Upper lobe of left lung (tissue), 6 donors: ENCODE measurements at regions not wholly inside any gene's neighbourhood (a gene's known extent, or its start where the extent isn't known, plus 50 kb on each side); places are given as distances from the start of the nearest gene placed in this dataset.

Source experiments
- ATAC-seq, 2 donors: fragments of 200-7000 bp; cut with Tn5 transposase; one replicate each; pipeline ENCODE4 v1.9.1; 2022; ENCODE audit warnings: mild to moderate bottlenecking in 2 of 2, moderate library complexity in 2 of 2; ENCODE audit not compliant: low FRiP score in 2 of 2
- DNase-seq, 2 donors: peaks; one replicate each; pipeline ENCODE4 v3.0.0-alpha.2; 2019 to 2020
- H3K27ac ChIP-seq, 4 donors: fragments of 200-600 bp; sonication (generic); one replicate each; pipeline ENCODE4 v1.5.1; 2016 to 2019
- H3K27me3 ChIP-seq, 4 donors: fragments of 200-600 bp; sonication (generic); one replicate each; pipeline ENCODE4 v1.5.1; 2017 to 2019
- H3K36me3 ChIP-seq, 4 donors: fragments of 200-600 bp; sonication (generic); one replicate each; pipeline ENCODE4 v1.5.1; 2016 to 2019
- H3K4me1 ChIP-seq, 4 donors: fragments of 200-600 bp; sonication (generic); one replicate each; pipeline ENCODE4 v1.5.1; 2018 to 2019
- H3K4me3 ChIP-seq, 4 donors: fragments of 200-600 bp; sonication (generic); one replicate each; pipeline ENCODE4 v1.5.1; 2017 to 2019; ENCODE audit warnings: mild to moderate bottlenecking in 2 of 4, moderate library complexity in 1 of 4
- H3K9me3 ChIP-seq, 4 donors: fragments of 200-600 bp; sonication (generic); one replicate each; pipeline ENCODE4 v1.5.1; 2018 to 2019
- EP300 ChIP-seq, 4 donors: sonication (generic); formaldehyde crosslinking; IDR thresholded peaks; one replicate each; pipeline ENCODE4 v1.5.1; 2017; ENCODE audit warnings: antibody characterized with exemption in 4 of 4, control low read depth in 2 of 4
- POLR2A ChIP-seq, 4 donors: fragments of 450-650 bp; IDR thresholded peaks; one replicate each; pipeline ENCODE4 v1.5.1; 2016 to 2017; ENCODE audit warnings: antibody characterized with exemption in 4 of 4, mild to moderate bottlenecking in 2 of 4
- POLR2AphosphoS5 ChIP-seq, 2 donors: sonication (generic); formaldehyde crosslinking; IDR thresholded peaks; one replicate each; pipeline ENCODE4 v1.5.1; 2017; ENCODE audit warnings: antibody characterized with exemption in 2 of 2
- WGBS, 2 donors: methylation state at CpG; one replicate each; pipeline ENCODE4 v1.1.5; 2017 to 2018; 5-methylcytosine and 5-hydroxymethylcytosine counted together
- TF ChIP-seq, protein P1 (sequence below), 6 experiments: fragments of 450-650 bp in 4 of 6; fragments of 200-600 bp in 2 of 6; sonication (generic) in 2 of 6; IDR thresholded peaks; one replicate each; pipeline ENCODE4 v1.5.1; 2016 to 2019; ENCODE audit warnings: antibody characterized with exemption in 6 of 6
- donor health status: DM: no; HTN: no; CAD: no; lungs with moderate emphysema.
- donor health status: DM: no; HTN: yes; CAD: no; lungs with severe emphysema.

DNA sequence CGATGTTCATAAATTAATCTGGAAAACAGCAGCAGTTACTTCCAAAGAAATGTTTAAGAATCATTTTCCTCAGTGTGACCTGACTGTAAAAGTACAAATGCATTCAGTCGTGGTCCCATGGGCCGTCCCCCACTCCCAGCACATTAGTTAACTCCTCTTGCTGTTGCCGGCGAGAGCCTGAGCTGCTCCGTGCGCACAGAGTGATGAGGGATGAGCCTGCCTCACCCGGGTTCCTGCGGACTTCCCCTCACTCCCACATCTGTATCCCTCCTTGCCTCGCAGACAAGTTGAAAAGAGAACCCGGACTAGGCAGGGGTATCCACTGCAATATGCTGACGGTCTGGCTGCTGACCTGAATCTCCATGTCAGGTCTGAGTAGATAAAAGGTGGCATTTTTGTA lies 861.7 kb upstream of the NR2F2 start:
- no peak for TF ChIP-seq EP300 (IDR thresholded peaks at IDR 0.05)
- TF ChIP-seq, protein P1, sequence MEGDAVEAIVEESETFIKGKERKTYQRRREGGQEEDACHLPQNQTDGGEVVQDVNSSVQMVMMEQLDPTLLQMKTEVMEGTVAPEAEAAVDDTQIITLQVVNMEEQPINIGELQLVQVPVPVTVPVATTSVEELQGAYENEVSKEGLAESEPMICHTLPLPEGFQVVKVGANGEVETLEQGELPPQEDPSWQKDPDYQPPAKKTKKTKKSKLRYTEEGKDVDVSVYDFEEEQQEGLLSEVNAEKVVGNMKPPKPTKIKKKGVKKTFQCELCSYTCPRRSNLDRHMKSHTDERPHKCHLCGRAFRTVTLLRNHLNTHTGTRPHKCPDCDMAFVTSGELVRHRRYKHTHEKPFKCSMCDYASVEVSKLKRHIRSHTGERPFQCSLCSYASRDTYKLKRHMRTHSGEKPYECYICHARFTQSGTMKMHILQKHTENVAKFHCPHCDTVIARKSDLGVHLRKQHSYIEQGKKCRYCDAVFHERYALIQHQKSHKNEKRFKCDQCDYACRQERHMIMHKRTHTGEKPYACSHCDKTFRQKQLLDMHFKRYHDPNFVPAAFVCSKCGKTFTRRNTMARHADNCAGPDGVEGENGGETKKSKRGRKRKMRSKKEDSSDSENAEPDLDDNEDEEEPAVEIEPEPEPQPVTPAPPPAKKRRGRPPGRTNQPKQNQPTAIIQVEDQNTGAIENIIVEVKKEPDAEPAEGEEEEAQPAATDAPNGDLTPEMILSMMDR (IDR thresholded peaks at IDR 0.05), result no peak
- TF ChIP-seq POLR2A (IDR thresholded peaks at IDR 0.05), result no peak
- TF ChIP-seq POLR2AphosphoS5 (IDR thresholded peaks at IDR 0.05), result no peak
- ATAC-seq (peak in 1 of 2 donors; percentile 12), DNase-seq (peak in 1 of 2 donors; percentile 22)
- 43 to 64% methylated on average over 7 to 12 of the region's 12 CpGs for WGBS, 2 donors
- no peak overlapping the region for H3K27ac ChIP-seq
- no peaks in the 10 kb centered on the region for H3K9me3 ChIP-seq
- H3K27me3 ChIP-seq, result no peaks in the 10 kb centered on the region
- H3K36me3 ChIP-seq, result no peaks in the 10 kb centered on the region
- H3K4me1 ChIP-seq, result no peaks in the 10 kb centered on the region
- no peak overlapping the region for H3K4me3 ChIP-seq

DNA sequence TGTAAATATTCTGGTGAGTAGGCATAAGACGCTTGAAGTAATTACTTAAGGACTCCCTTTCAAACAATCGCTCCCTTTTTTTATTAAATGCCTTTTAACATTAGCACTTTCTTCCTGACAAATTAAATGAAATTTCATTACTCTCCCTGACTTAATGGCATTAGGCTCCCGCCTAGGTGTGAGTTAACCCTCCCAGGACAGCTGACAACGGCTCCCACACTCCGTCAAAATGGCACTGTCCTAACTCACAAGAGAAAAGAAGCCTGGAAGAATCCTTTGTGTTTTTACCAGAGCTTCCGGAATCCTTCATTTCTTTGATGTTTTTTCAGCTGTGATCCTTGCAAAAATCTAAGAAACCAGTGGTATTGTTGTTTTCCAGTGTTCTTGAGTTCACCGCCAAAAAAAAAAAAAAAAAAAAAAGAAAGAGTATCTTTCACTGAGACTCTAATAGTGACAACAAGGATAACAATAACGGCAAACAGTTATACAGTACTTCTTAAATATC lies 861.0 kb upstream of the NR2F2 start:
- Histone ChIP-seq H3K27me3 (no peaks in the 10 kb centered on the region), H3K4me3 (no peak overlapping the region), H3K36me3 (no peaks in the 10 kb centered on the region), H3K4me1 (no peaks in the 10 kb centered on the region), H3K27ac (no peak overlapping the region), H3K9me3 (no peaks in the 10 kb centered on the region)
- DNase-seq (no peak), ATAC-seq (no peak)
- WGBS, 2 donors, result 52 to 54% methylated on average over 8 of the region's 8 CpGs
- TF ChIP-seq EP300 (IDR thresholded peaks at IDR 0.05), result no peak
- TF ChIP-seq, protein P1 (IDR thresholded peaks at IDR 0.05), result no peak

DNA sequence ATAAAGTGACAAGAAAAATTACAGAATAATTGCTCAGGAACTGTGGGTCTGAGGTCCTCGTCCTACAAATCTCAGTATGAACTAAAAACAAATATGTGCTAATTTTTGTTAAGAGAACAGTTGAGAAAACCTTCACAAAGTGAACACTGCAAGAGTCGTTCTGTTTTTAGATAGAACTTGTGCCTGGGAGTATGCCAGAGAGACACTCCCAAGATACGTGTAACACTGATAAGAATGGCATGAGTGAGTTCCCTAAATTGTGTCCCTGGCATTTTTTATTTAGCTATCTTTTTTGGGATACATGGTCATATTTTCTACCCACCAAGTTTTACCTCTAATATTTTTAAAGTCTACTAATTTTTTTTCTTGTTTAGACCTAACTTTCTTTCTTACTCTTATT lies 860.0 kb upstream of the NR2F2 start:
- ATAC-seq (no peak), DNase-seq (no peak)
- no peaks in the 10 kb centered on the region for H3K27me3 ChIP-seq
- WGBS, 2 donors, result 36 to 44% methylated on average over 3 of the region's 3 CpGs
- H3K36me3 ChIP-seq, result no peaks in the 10 kb centered on the region
- H3K4me1 ChIP-seq, result no peaks in the 10 kb centered on the region
- no peak for TF ChIP-seq EP300 (IDR thresholded peaks at IDR 0.05)
- TF ChIP-seq, protein P1 (IDR thresholded peaks at IDR 0.05), result no peak
- TF ChIP-seq POLR2AphosphoS5 (IDR thresholded peaks at IDR 0.05), result no peak
- no peak for TF ChIP-seq POLR2A (IDR thresholded peaks at IDR 0.05)
- H3K4me3 ChIP-seq, result no peak overlapping the region
- no peaks in the 10 kb centered on the region for H3K9me3 ChIP-seq
- H3K27ac ChIP-seq, result no peak overlapping the region

DNA sequence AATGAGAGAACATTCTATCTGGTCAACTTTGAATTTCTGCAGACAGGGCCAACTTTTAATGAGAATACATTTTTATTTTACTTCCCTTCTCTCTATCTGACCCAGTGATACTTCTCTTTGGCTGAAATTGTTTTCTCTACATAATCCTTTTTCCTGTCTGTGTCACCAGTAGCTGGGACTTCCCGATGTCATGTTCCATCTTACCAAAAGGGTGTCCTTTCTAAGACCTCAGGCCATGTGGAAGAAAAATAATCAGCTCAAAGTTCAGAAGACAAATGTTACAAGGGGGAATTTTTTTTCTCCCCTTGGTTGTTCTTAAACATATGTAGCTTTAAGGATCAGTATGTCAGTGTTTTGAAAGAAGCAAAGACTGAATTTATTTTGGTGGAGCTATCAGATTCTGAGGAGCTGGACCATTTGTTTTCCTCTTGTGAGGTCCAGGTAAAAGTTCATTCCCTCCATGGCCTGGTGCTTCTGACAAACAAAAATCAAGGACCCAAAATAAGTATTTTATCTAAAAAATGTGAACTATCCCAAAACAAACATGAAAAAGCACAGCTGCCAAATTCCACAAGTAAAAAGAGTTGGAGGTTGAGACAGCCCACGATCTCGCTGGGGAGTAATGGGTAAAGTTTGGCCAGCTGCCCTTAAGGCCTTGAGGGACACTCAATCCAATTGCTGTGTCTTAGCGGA lies 859.4 kb upstream of the NR2F2 start:
- DNase-seq (no peak), ATAC-seq (no peak)
- no peaks in the 10 kb centered on the region for H3K9me3 ChIP-seq
- 49 to 54% methylated on average over 4 of the region's 4 CpGs for WGBS, 2 donors
- peak overlapping the region in 1 of 4 donors; percentile 18 for H3K27ac ChIP-seq
- no peaks in the 10 kb centered on the region for H3K4me1 ChIP-seq
- TF ChIP-seq EP300 (IDR thresholded peaks at IDR 0.05) (no peak), POLR2AphosphoS5 (IDR thresholded peaks at IDR 0.05) (no peak), POLR2A (IDR thresholded peaks at IDR 0.05) (no peak)
- TF ChIP-seq, protein P1 (IDR thresholded peaks at IDR 0.05), result no peak
- no peak overlapping the region for H3K4me3 ChIP-seq
- no peaks in the 10 kb centered on the region for H3K36me3 ChIP-seq
- no peaks in the 10 kb centered on the region for H3K27me3 ChIP-seq

DNA sequence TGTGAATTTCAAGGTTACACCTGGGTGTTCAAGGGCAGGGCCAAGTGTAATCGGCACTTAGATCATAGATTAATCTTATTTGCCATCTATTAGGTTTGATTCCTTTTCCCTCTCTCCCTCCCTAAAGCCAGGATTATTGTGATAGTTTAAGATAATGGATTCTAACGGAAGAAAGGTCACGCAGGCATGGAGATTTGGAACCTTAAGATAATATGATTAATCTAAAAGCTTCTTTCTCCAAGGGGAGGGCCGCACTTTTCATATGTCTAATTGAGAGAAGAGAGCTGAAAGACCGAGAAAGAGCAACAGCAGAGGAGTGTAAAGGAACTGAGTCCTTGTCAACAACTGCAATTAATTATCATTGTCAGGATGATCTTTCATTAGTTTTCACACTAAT lies 858.8 kb upstream of the NR2F2 start:
- Histone ChIP-seq H3K27ac (peak overlapping the region in 1 of 4 donors; percentile 18), H3K9me3 (no peaks in the 10 kb centered on the region), H3K4me3 (no peak overlapping the region), H3K36me3 (no peaks in the 10 kb centered on the region), H3K4me1 (no peaks in the 10 kb centered on the region), H3K27me3 (no peaks in the 10 kb centered on the region)
- DNase-seq (no peak), ATAC-seq (no peak)
- 79 to 85% methylated on average over 5 of the region's 5 CpGs for WGBS, 2 donors
- TF ChIP-seq EP300 (IDR thresholded peaks at IDR 0.05) (no peak), POLR2A (IDR thresholded peaks at IDR 0.05) (no peak), POLR2AphosphoS5 (IDR thresholded peaks at IDR 0.05) (no peak)
- TF ChIP-seq, protein P1 (IDR thresholded peaks at IDR 0.05), result no peak
